ENCODE measurements at regions not wholly inside any gene's neighbourhood (a gene's known extent, or its start where the extent isn't known, plus 50 kb on each side); places are given as distances from the start of the nearest gene placed in this dataset.

- TF ChIP-seq, protein P1, sequence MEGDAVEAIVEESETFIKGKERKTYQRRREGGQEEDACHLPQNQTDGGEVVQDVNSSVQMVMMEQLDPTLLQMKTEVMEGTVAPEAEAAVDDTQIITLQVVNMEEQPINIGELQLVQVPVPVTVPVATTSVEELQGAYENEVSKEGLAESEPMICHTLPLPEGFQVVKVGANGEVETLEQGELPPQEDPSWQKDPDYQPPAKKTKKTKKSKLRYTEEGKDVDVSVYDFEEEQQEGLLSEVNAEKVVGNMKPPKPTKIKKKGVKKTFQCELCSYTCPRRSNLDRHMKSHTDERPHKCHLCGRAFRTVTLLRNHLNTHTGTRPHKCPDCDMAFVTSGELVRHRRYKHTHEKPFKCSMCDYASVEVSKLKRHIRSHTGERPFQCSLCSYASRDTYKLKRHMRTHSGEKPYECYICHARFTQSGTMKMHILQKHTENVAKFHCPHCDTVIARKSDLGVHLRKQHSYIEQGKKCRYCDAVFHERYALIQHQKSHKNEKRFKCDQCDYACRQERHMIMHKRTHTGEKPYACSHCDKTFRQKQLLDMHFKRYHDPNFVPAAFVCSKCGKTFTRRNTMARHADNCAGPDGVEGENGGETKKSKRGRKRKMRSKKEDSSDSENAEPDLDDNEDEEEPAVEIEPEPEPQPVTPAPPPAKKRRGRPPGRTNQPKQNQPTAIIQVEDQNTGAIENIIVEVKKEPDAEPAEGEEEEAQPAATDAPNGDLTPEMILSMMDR (IDR thresholded peaks at IDR 0.05): no peak
- no peak for TF ChIP-seq POLR2A (IDR thresholded peaks at IDR 0.05)
Observed at GRCh38 chr3:118683636-118684035, 351.0 kb downstream of the IGSF11 start.
